PFSK-1 (cell line): ENCODE measurements at regions not wholly inside any gene's neighbourhood (a gene's known extent, or its start where the extent isn't known, plus 50 kb on each side); places are given as distances from the start of the nearest gene placed in this dataset.

Experiments used
- FOXP2 ChIP-seq: optimal IDR thresholded peaks from 2 replicates; pipeline ENCODE3; 2011; ENCODE audit warnings: borderline replicate concordance, control low read depth, inconsistent platforms; ENCODE audit not compliant: insufficient read depth; ENCODE audit errors: extremely low read length, extremely low read depth
- POLR2AphosphoS5 ChIP-seq: IDR thresholded peaks from 2 replicates; pipeline ENCODE4 v1.6.1; 2012; ENCODE audit warnings: low read depth, mild to moderate bottlenecking, control low read depth, low read length, moderate library complexity
- REST ChIP-seq, 2 experiments: IDR thresholded peaks; 2 replicates each; pipeline versions ENCODE4 v1.6.1 to v1.8.0; 2011 to 2012; ENCODE audit warnings: low read depth in 2 of 2, low read length in 2 of 2, control low read depth in 1 of 2, inconsistent platforms in 1 of 2, mild to moderate bottlenecking in 1 of 2, moderate library complexity in 1 of 2; ENCODE audit not compliant: insufficient read depth in 1 of 2
- SIN3A ChIP-seq: IDR thresholded peaks from 2 replicates; pipeline ENCODE4 v1.6.1; 2012; ENCODE audit warnings: mild to moderate bottlenecking, low read length, moderate library complexity, borderline replicate concordance; ENCODE audit not compliant: insufficient read depth
- TAF1 ChIP-seq: IDR thresholded peaks from 2 replicates; pipeline ENCODE4 v1.6.1; 2012; ENCODE audit warnings: low read length, control low read depth, borderline replicate concordance; ENCODE audit not compliant: insufficient read depth

DNA sequence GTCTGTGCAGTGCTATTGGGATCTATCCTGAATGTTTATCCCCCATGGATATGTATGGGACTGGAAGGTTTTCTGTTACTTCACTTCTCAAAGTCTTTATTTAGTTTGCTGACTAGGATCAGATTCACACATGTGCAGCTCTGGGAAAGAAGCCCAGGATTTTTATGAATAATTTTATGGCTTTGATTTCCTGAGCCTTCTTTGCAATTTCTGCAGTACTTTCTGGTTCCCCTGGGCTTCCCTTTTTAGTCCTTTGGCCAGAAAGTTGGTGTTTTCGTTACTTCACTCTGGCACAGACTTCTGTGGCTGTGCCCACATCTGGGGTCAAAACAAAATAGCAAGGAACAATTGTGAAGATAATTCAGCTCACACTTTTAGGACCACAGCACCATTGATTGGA lies 721.0 kb downstream of the OTOL1 start:
- no peak for TF ChIP-seq TAF1
- TF ChIP-seq SIN3A: no peak
- no peak for TF ChIP-seq FOXP2
- no peak for TF ChIP-seq POLR2AphosphoS5
- no peak for TF ChIP-seq REST (IDR thresholded peaks at IDR 0.05; ENCODE audit: insufficient read depth in 1 of 2, low read depth in 2 of 2, low read length in 2 of 2)

DNA sequence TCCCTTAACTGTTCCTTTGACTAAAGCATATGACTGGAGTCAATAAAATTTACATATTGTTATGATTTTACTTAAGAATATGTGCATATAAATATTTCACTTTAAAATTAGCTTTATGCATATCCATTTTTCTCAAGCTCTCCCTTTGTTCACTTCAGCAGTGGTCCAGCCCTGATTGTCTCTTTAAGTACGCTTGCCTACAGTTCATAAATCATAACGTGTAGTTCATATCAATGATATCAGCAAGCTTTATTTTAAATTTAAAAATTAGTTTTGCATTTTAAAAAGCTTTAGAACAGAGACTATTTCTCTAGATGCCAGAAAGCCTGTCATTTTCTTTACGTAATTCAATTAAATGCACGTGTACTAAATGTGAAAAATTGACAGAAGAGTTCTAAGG lies 721.9 kb downstream of the OTOL1 start:
- TF ChIP-seq TAF1 (no peak), SIN3A (no peak), REST (IDR thresholded peaks at IDR 0.05; ENCODE audit: insufficient read depth in 1 of 2, low read depth in 2 of 2, low read length in 2 of 2) (no peak), POLR2AphosphoS5 (no peak), FOXP2 (no peak)

DNA sequence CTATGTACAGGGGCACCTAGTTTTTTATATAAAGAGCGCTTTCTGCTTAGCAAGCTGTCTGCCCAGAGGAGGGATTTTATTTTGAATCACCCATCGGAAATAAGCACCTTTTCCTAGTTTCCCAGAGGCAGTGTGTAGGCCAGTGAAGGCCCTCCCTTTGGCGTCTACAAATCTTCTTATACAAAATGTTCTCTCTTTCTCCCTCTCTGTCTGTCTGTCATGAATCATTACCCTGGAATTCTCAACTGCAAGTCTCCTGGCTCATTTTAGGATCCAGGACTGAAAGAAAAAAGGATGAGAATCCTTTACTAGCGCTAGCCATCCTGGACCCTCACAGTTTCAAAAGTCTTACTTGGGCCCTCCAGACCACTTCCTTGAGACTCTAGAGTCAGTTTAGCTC lies 728.1 kb downstream of the OTOL1 start:
- TF ChIP-seq TAF1: no peak
- no peak for TF ChIP-seq SIN3A
- no peak for TF ChIP-seq REST (IDR thresholded peaks at IDR 0.05; ENCODE audit: insufficient read depth in 1 of 2, low read depth in 2 of 2, low read length in 2 of 2)
- TF ChIP-seq FOXP2: no peak
- no peak for TF ChIP-seq POLR2AphosphoS5

GRCh38 chr3:162236949-162237348 lies 740.3 kb downstream of the OTOL1 start:
- TF ChIP-seq TAF1 (no peak), REST (IDR thresholded peaks at IDR 0.05; ENCODE audit: insufficient read depth in 1 of 2, low read depth in 2 of 2, low read length in 2 of 2) (no peak), POLR2AphosphoS5 (no peak), FOXP2 (no peak), SIN3A (no peak)

GRCh38 chr3:162250782-162251181 lies 754.2 kb downstream of the OTOL1 start:
- no peak for TF ChIP-seq POLR2AphosphoS5
